H1 (cell line): ENCODE measurements at regions not wholly inside any gene's neighbourhood (a gene's known extent, or its start where the extent isn't known, plus 50 kb on each side); places are given as distances from the start of the nearest gene placed in this dataset.

Experiments
- CTCF ChIA-PET: fragments of 300-600 bp; sonication (Branson Sonifier 250); formaldehyde crosslinking; loops from one replicate; lab custom pipeline; 2021; ENCODE audit not compliant: partially characterized antibody; lab: Charles Lee
- POLR2A ChIA-PET: fragments of 300-600 bp; sonication (Branson Sonifier 250); formaldehyde crosslinking; loops from one replicate; lab custom pipeline; 2021; ENCODE audit warnings: inconsistent platforms; ENCODE audit not compliant: partially characterized antibody; lab: Charles Lee
- DNase-seq, 2 experiments: peaks; one replicate each; pipeline versions ENCODE4 v3.0.0 to v3.0.0-alpha.2; 2010 to 2022; ENCODE audit warnings: low spot score in 2 of 2, low read depth in 1 of 2, mixed read lengths in 1 of 2
- FAIRE-seq: peaks from 2 replicates; lab custom pipeline; 2011; peaks lifted over from hg19 to GRCh38; lab: Jason Lieb, UNC
- H2AFZ ChIP-seq: 2 replicates; pipeline ENCODE4 v1.8.1; 2012; ENCODE audit warnings: low read length, inconsistent platforms
- H2AK5ac ChIP-seq: 2 replicates; pipeline ENCODE4 v1.6.1; 2013; ENCODE audit warnings: low read depth, low read length
- H2BK120ac ChIP-seq: replicated peaks from 2 replicates; pipeline ENCODE3; 2013; ENCODE audit warnings: low read depth, low read length, inconsistent platforms
- H2BK12ac ChIP-seq: 2 replicates; pipeline ENCODE4 v1.6.1; 2013; ENCODE audit warnings: low read depth, low read length
- H2BK15ac ChIP-seq: 2 replicates; pipeline ENCODE4 v1.6.1; 2013; ENCODE audit warnings: low read length
- H2BK20ac ChIP-seq: 2 replicates; pipeline ENCODE4 v1.6.1; 2013; ENCODE audit warnings: low read length
- H2BK5ac ChIP-seq: 2 replicates; pipeline ENCODE4 v1.6.1; 2013; ENCODE audit warnings: low read depth, low read length
- H3K14ac ChIP-seq: 2 replicates; pipeline ENCODE4 v1.6.1; 2013; ENCODE audit warnings: inconsistent platforms; ENCODE audit not compliant: insufficient read length
- H3K18ac ChIP-seq: 2 replicates; pipeline ENCODE4 v1.6.1; 2013; ENCODE audit warnings: low read length; ENCODE audit errors: extremely low read depth
- H3K23ac ChIP-seq: 2 replicates; pipeline ENCODE4 v1.6.1; 2013; ENCODE audit warnings: inconsistent platforms; ENCODE audit not compliant: insufficient read length
- H3K23me2 ChIP-seq: 2 replicates; pipeline ENCODE4 v1.6.1; 2013; ENCODE audit warnings: low read depth, low read length
- H3K27ac ChIP-seq: 2 replicates; pipeline ENCODE4 v1.6.1; 2011; ENCODE audit warnings: low read depth, low read length, inconsistent platforms
- H3K27me3 ChIP-seq, 4 experiments: replicated peaks in 1 of 4; 1 replicate in 1 of 4; 2 replicates in 3 of 4; pipeline versions ENCODE4 v1.6.1 to v1.8.1; 2011 to 2013; ENCODE audit warnings: low read length in 3 of 4, mild to moderate bottlenecking in 3 of 4, inconsistent platforms in 2 of 4, mixed read lengths in 2 of 4, moderate library complexity in 1 of 4; ENCODE audit not compliant: control insufficient read depth in 3 of 4, insufficient read depth in 3 of 4; ENCODE audit errors: extremely low read depth in 1 of 4
- H3K36me3 ChIP-seq, 4 experiments: 2 replicates each; pipeline versions ENCODE4 v1.6.1 to v1.8.1; 2011 to 2013; ENCODE audit warnings: mild to moderate bottlenecking in 4 of 4, low read length in 3 of 4, moderate library complexity in 2 of 4, control low read depth in 1 of 4, inconsistent platforms in 1 of 4; ENCODE audit not compliant: insufficient read depth in 4 of 4, control insufficient read depth in 2 of 4
- H3K4ac ChIP-seq: replicated peaks from 2 replicates; pipeline ENCODE3; 2013; ENCODE audit warnings: low read length, low read depth, mixed read lengths, inconsistent platforms; ENCODE audit not compliant: insufficient read length
- H3K4me1 ChIP-seq, 4 experiments: replicated peaks in 1 of 4; 1 replicate in 1 of 4; 2 replicates in 3 of 4; pipeline versions ENCODE4 v1.6.1 to v1.8.1; 2011 to 2013; ENCODE audit warnings: low read length in 3 of 4, inconsistent platforms in 2 of 4, mixed read lengths in 1 of 4; ENCODE audit not compliant: insufficient read depth in 4 of 4, control insufficient read depth in 3 of 4
- H3K4me2 ChIP-seq, 2 experiments: 2 replicates each; pipeline versions ENCODE4 v1.6.1 to v1.8.1; 2011 to 2013; ENCODE audit warnings: low read depth in 2 of 2, low read length in 2 of 2, control low read depth in 1 of 2, inconsistent platforms in 1 of 2, mild to moderate bottlenecking in 1 of 2; ENCODE audit not compliant: insufficient read depth in 1 of 2
- H3K4me3 ChIP-seq, 4 experiments: fragments of 200-600, 300-600 bp in 1 of 4; sonication (generic), shearing (Covaris generic), sonication (Bioruptor Twin) in 1 of 4; 2 replicates each; pipeline versions ENCODE4 v1.5.1 to v1.8.1; 2011 to 2016; ENCODE audit warnings: low read length in 4 of 4, low read depth in 3 of 4, control low read depth in 2 of 4, inconsistent platforms in 2 of 4, mild to moderate bottlenecking in 2 of 4, mixed read lengths in 1 of 4, moderate library complexity in 1 of 4; ENCODE audit not compliant: insufficient read depth in 2 of 4; ENCODE audit errors: extremely low read depth in 1 of 4
- H3K56ac ChIP-seq: replicated peaks from 2 replicates; pipeline ENCODE3; 2013; ENCODE audit warnings: low read depth, mild to moderate bottlenecking, mixed read lengths, low read length, inconsistent platforms; ENCODE audit not compliant: insufficient read length
- H3K79me1 ChIP-seq: 2 replicates; pipeline ENCODE4 v1.6.1; 2013; ENCODE audit warnings: low read depth, low read length, control low read depth
- H3K79me2 ChIP-seq, 2 experiments: 2 replicates each; pipeline versions ENCODE4 v1.6.1 to v1.8.1; 2012 to 2013; ENCODE audit warnings: low read length in 2 of 2, mild to moderate bottlenecking in 2 of 2, inconsistent platforms in 1 of 2; ENCODE audit not compliant: insufficient read depth in 2 of 2, control insufficient read depth in 1 of 2
- H3K9ac ChIP-seq, 4 experiments: replicated peaks in 1 of 4; 1 replicate in 1 of 4; 2 replicates in 3 of 4; pipeline versions ENCODE4 v1.6.1 to v1.8.1; 2011 to 2013; ENCODE audit warnings: low read depth in 3 of 4, low read length in 3 of 4, control low read depth in 2 of 4, mild to moderate bottlenecking in 2 of 4, moderate library complexity in 2 of 4, inconsistent platforms in 1 of 4; ENCODE audit errors: extremely low read depth in 1 of 4
- H3K9me3 ChIP-seq, 2 experiments: 2 replicates each; pipeline versions ENCODE4 v1.6.1 to v1.8.1; 2012 to 2013; ENCODE audit warnings: mild to moderate bottlenecking in 2 of 2, moderate library complexity in 2 of 2, control low read depth in 1 of 2, inconsistent platforms in 1 of 2, low read depth in 1 of 2, low read length in 1 of 2, mixed read lengths in 1 of 2; ENCODE audit not compliant: insufficient read depth in 2 of 2
- H4K20me1 ChIP-seq, 2 experiments: replicated peaks in 1 of 2; 2 replicates each; pipeline versions ENCODE3 to v1.8.1; 2011 to 2013; ENCODE audit warnings: inconsistent platforms in 2 of 2, low read length in 2 of 2, mild to moderate bottlenecking in 1 of 2; ENCODE audit not compliant: insufficient read depth in 2 of 2, control insufficient read depth in 1 of 2
- H4K5ac ChIP-seq: 2 replicates; pipeline ENCODE4 v1.6.1; 2013; ENCODE audit warnings: low read length, low read depth, mixed read lengths, inconsistent platforms; ENCODE audit not compliant: insufficient read length
- H4K8ac ChIP-seq: 2 replicates; pipeline ENCODE4 v1.8.0; 2013; ENCODE audit warnings: mild to moderate bottlenecking, moderate library complexity, low read length, inconsistent platforms; ENCODE audit not compliant: insufficient read depth; ENCODE audit errors: extremely low read depth
- H4K91ac ChIP-seq: replicated peaks from 2 replicates; pipeline ENCODE3; 2013; ENCODE audit warnings: low read length, mixed read lengths, inconsistent platforms; ENCODE audit not compliant: insufficient read length
- BACH1 ChIP-seq: IDR thresholded peaks from 2 replicates; pipeline ENCODE4 v1.6.1; 2012; ENCODE audit warnings: low read length, improper control_type of control experiment
- CBX8 ChIP-seq: fragments of 300-800, 300-1000 bp; sonication (generic); IDR thresholded peaks from 2 replicates; pipeline ENCODE4 v1.7.1; 2016; ENCODE audit warnings: low read depth, low read length, borderline replicate concordance
- GABPA ChIP-seq: IDR thresholded peaks from 2 replicates; pipeline ENCODE4 v1.6.1; 2011; ENCODE audit warnings: mild to moderate bottlenecking, low read length, moderate library complexity, borderline replicate concordance; ENCODE audit not compliant: insufficient read depth
- HDAC2 ChIP-seq, 2 experiments: fragments of 300-600 bp in 1 of 2; sonication (generic) in 1 of 2; IDR thresholded peaks; 2 replicates each; pipeline ENCODE4 v1.6.1; 2011 to 2012; ENCODE audit warnings: low read depth in 2 of 2, low read length in 2 of 2, mild to moderate bottlenecking in 2 of 2, moderate library complexity in 2 of 2, borderline replicate concordance in 1 of 2, inconsistent platforms in 1 of 2
- HDAC6 ChIP-seq: IDR thresholded peaks from one replicate; pipeline ENCODE4 v1.7.1; 2012; ENCODE audit warnings: low read depth, mild to moderate bottlenecking, inconsistent platforms, low read length, moderate library complexity
- NRF1 ChIP-seq: IDR thresholded peaks from 2 replicates; pipeline ENCODE4 v1.6.1; 2011; ENCODE audit warnings: mild to moderate bottlenecking, low read depth, low read length, improper control_type of control experiment
- PHF8 ChIP-seq: fragments of 200-600 bp; sonication (generic); conservative IDR thresholded peaks from 2 replicates; pipeline ENCODE4 v1.7.1; 2012; ENCODE audit warnings: low read depth, mild to moderate bottlenecking, inconsistent platforms, low read length, moderate library complexity
- TCF12 ChIP-seq: IDR thresholded peaks from 2 replicates; pipeline ENCODE4 v1.6.1; 2011; ENCODE audit warnings: low read depth, mild to moderate bottlenecking, low read length
- WGBS, 2 experiments: shearing (Covaris generic) in 1 of 2; methylation state at CpG; one replicate each; pipeline versions ENCODE4 v1.1.6 to v1.1.7; 2013 to 2015; ENCODE audit warnings: low lambda C conversion rate in 2 of 2, mixed read lengths in 2 of 2, inconsistent platforms in 1 of 2, low coverage in 1 of 2, missing lambda C conversion rate in 1 of 2; ENCODE audit not compliant: insufficient replicate concordance in 2 of 2, insufficient coverage in 1 of 2, insufficient read length in 1 of 2; ENCODE audit errors: extremely low coverage in 1 of 2, missing lambda C conversion rate in 1 of 2; 5-methylcytosine and 5-hydroxymethylcytosine counted together
- TF ChIP-seq, protein P1 (sequence below): IDR thresholded peaks from 2 replicates; pipeline ENCODE4 v1.6.1; 2012; ENCODE audit warnings: inconsistent platforms

DNA sequence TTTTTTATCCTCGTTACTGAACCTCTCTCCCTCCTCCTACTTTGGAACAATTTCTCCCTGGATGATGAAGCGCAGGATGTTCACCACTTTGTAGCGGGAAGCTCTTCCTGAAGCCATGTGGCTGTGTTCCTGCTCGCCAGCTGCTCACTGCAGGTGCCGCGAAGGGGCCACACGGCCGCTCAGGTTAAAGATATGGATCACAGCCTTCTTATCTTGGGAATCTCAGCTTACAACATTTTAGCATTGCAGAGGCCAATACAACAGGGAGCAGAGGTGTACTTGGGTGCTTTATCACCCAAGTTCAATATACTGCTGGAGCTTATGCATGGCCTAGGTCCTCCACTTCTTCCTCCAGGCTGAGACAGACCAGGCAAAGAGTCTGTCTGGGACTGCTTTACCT lies 201.2 kb upstream of the G2E3 start:
- Histone ChIP-seq H2BK5ac (no peak overlapping the region), H2BK12ac (no peak overlapping the region), H3K23me2 (no peaks in the 10 kb centered on the region), H4K5ac (no peak overlapping the region), H3K27me3 (no peaks in the 10 kb centered on the region), H3K79me1 (no peaks in the 10 kb centered on the region), H3K4ac (no peak overlapping the region), H2BK20ac (no peak overlapping the region), H3K14ac (no peak overlapping the region), H2AFZ (no peak overlapping the region), H4K91ac (no peak overlapping the region), H3K9ac (no peak overlapping the region), H2AK5ac (no peak overlapping the region), H3K9me3 (no peaks in the 10 kb centered on the region; a peak in 1 of 4 replicates), H3K4me1 (no peaks in the 10 kb centered on the region), H3K18ac (no peak overlapping the region), H3K79me2 (no peaks in the 10 kb centered on the region)
- ChIA-PET POLR2A (no interaction called here), CTCF (interaction anchor here (0.8 to 5.2 kb wide), 3 partner anchors 15 to 25 kb away, joined by 3 to 25 read pairs (median 4); no protein-coding TSS in a partner anchor)
- DNase-seq, result no peak
- FAIRE-seq, result no peak
- WGBS, 2 experiments, result 95% methylated on average over 8 of the region's 8 CpGs; no CpG with 5 or more reads in 1 of the 2 experiments
- TF ChIP-seq BACH1 (no peak), NRF1 (no peak), PHF8 (no peak), TCF12 (no peak), GABPA (no peak), CBX8 (no peak), HDAC6 (no peak), HDAC2 (IDR thresholded peaks at IDR 0.05; ENCODE audit: borderline replicate concordance in 1 of 2, low read depth in 2 of 2, low read length in 2 of 2) (no peak)
- TF ChIP-seq, protein P1, sequence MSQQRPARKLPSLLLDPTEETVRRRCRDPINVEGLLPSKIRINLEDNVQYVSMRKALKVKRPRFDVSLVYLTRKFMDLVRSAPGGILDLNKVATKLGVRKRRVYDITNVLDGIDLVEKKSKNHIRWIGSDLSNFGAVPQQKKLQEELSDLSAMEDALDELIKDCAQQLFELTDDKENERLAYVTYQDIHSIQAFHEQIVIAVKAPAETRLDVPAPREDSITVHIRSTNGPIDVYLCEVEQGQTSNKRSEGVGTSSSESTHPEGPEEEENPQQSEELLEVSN, result peak; percentile 42; the same call in 1 of the 2 replicates
- TF ChIP-seq, all 59 proteins: peak for 1
- Histone ChIP-seq H2BK120ac (no peak overlapping the region), H3K27ac (no peak overlapping the region), H4K20me1 (no peaks in the 10 kb centered on the region), H3K36me3 (no peaks in the 10 kb centered on the region), H2BK15ac (no peak overlapping the region), H3K56ac (no peak overlapping the region), H3K4me2 (no peak overlapping the region), H3K4me3 (no peak overlapping the region), H3K23ac (no peak overlapping the region), H4K8ac (peak overlapping the region; percentile 21; the same call in 1 of the 2 replicates)
